Neural progenitor cell (in vitro differentiated cells): ENCODE measurements at regions not wholly inside any gene's neighbourhood (a gene's known extent, or its start where the extent isn't known, plus 50 kb on each side); places are given as distances from the start of the nearest gene placed in this dataset.

Experiments used
- DNase-seq: peaks from one replicate; pipeline ENCODE4 v3.0.0-alpha.2; 2016; ENCODE audit warnings: low spot score
- H2AFZ ChIP-seq: fragments of 200-600 bp; sonication (generic); replicated peaks from 2 replicates; pipeline ENCODE4 v1.6.1; 2016; ENCODE audit warnings: antibody characterized with exemption
- H3F3A ChIP-seq: fragments of 200-600 bp; sonication (generic); 2 replicates; pipeline ENCODE4 v1.6.1; 2016; ENCODE audit warnings: antibody characterized with exemption, low read depth
- H3K27ac ChIP-seq: fragments of 200-600 bp; sonication (generic); 2 replicates; pipeline ENCODE4 v1.5.1; 2016; ENCODE audit warnings: mild to moderate bottlenecking
- H3K27me3 ChIP-seq: fragments of 200-600 bp; sonication (generic); 2 replicates; pipeline ENCODE4 v1.6.1; 2016; ENCODE audit warnings: mild to moderate bottlenecking, moderate library complexity
- H3K36me3 ChIP-seq: fragments of 200-600 bp; sonication (generic); 2 replicates; pipeline ENCODE4 v1.5.1; 2016
- H3K4me1 ChIP-seq: fragments of 200-600 bp; sonication (generic); 2 replicates; pipeline ENCODE4 v1.6.1; 2016; ENCODE audit warnings: mixed run types
- H3K4me2 ChIP-seq: fragments of 200-600 bp; sonication (generic); 2 replicates; pipeline ENCODE4 v1.6.1; 2016
- H3K4me3 ChIP-seq: fragments of 200-600 bp; sonication (generic); 2 replicates; pipeline ENCODE4 v1.5.1; 2016
- H3K79me2 ChIP-seq: fragments of 200-600 bp; sonication (generic); 2 replicates; pipeline ENCODE4 v1.6.1; 2016; ENCODE audit warnings: low read depth
- H3K9ac ChIP-seq: fragments of 200-600 bp; sonication (generic); 2 replicates; pipeline ENCODE4 v1.6.1; 2016
- H3K9me3 ChIP-seq: fragments of 200-600 bp; sonication (generic); 2 replicates; pipeline ENCODE4 v1.5.1; 2016; ENCODE audit warnings: low read depth
- H4K20me1 ChIP-seq: fragments of 200-600 bp; sonication (generic); 2 replicates; pipeline ENCODE4 v1.6.1; 2016; ENCODE audit warnings: low read depth
- H3K27ac Mint-ChIP-seq: 3 replicates; pipeline ENCODE4 v1.8.0; 2021; ENCODE audit warnings: mixed read lengths
- H3K27me3 Mint-ChIP-seq: 2 replicates; pipeline ENCODE4 v1.8.0; 2022; ENCODE audit warnings: low read depth, mild to moderate bottlenecking, inconsistent platforms, moderate library complexity, mixed read lengths; ENCODE audit not compliant: insufficient read depth
- H3K36me3 Mint-ChIP-seq: 3 replicates; pipeline ENCODE4 v1.8.0; 2021; ENCODE audit warnings: mixed read lengths
- H3K4me1 Mint-ChIP-seq: 3 replicates; pipeline ENCODE4 v1.8.0; 2021; ENCODE audit warnings: mixed read lengths
- H3K4me3 Mint-ChIP-seq: 3 replicates; pipeline ENCODE4 v1.8.0; 2021; ENCODE audit warnings: mild to moderate bottlenecking, moderate library complexity, mixed read lengths
- H3K9me3 Mint-ChIP-seq: 3 replicates; pipeline ENCODE4 v1.8.0; 2020; ENCODE audit warnings: mixed read lengths
- EZH2 ChIP-seq: fragments of 200-600 bp; sonication (generic); IDR thresholded peaks from 2 replicates; pipeline ENCODE4 v1.6.1; 2017; ENCODE audit warnings: antibody characterized with exemption, mild to moderate bottlenecking, moderate library complexity
- EZH2phosphoT487 ChIP-seq: fragments of 200-600 bp; sonication (generic); IDR thresholded peaks from 2 replicates; pipeline ENCODE4 v1.6.1; 2017; ENCODE audit warnings: antibody characterized with exemption
- TF ChIP-seq, protein P1 (sequence below): fragments of 200-600 bp; sonication (generic); IDR thresholded peaks from 2 replicates; pipeline ENCODE4 v1.5.1; 2017; ENCODE audit warnings: antibody characterized with exemption, mild to moderate bottlenecking

DNA sequence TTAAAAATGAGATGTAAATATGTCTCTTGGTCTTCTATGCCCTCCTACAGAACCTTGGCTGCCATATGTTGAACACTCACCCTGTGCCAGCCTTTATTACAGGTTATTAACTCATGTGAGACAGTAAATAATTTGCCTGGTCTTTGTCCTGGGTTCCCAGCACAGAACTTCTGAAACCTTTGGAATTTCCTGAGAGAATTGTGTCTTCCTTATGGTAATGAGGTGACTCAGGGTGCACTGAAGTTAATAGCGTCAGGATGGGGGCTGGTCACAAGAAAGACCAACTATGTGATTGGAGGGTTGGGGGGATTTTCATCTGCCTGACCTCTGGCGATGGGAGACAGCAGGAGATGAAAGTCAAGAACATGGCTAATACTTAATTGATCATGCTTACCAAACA lies 289.8 kb upstream of the STS start:
- no peaks in the 10 kb centered on the region for H3K4me1 ChIP-seq
- Mint-ChIP-seq H3K4me1 (peaks cover 10% of the 10 kb centered on the region), H3K9me3 (peaks cover 14% of the 10 kb centered on the region), H3K27ac (no peak overlapping the region), H3K4me3 (no peak overlapping the region), H3K36me3 (peaks cover 4% of the 10 kb centered on the region), H3K27me3 (peaks cover 2% of the 10 kb centered on the region)
- H2AFZ ChIP-seq: no peak overlapping the region
- no peaks in the 10 kb centered on the region for H4K20me1 ChIP-seq
- DNase-seq: no peak
- no peaks in the 10 kb centered on the region for H3K27me3 ChIP-seq
- no peaks in the 10 kb centered on the region for H3K36me3 ChIP-seq
- no peak overlapping the region for H3K9ac ChIP-seq
- no peak overlapping the region for H3K27ac ChIP-seq
- no peak overlapping the region for H3K4me2 ChIP-seq
- TF ChIP-seq EZH2phosphoT487 (no peak), EZH2 (no peak)
- TF ChIP-seq, protein P1, sequence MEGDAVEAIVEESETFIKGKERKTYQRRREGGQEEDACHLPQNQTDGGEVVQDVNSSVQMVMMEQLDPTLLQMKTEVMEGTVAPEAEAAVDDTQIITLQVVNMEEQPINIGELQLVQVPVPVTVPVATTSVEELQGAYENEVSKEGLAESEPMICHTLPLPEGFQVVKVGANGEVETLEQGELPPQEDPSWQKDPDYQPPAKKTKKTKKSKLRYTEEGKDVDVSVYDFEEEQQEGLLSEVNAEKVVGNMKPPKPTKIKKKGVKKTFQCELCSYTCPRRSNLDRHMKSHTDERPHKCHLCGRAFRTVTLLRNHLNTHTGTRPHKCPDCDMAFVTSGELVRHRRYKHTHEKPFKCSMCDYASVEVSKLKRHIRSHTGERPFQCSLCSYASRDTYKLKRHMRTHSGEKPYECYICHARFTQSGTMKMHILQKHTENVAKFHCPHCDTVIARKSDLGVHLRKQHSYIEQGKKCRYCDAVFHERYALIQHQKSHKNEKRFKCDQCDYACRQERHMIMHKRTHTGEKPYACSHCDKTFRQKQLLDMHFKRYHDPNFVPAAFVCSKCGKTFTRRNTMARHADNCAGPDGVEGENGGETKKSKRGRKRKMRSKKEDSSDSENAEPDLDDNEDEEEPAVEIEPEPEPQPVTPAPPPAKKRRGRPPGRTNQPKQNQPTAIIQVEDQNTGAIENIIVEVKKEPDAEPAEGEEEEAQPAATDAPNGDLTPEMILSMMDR: no peak
- peaks cover 3% of the 10 kb centered on the region for H3K9me3 ChIP-seq
- H3F3A ChIP-seq: no peaks in the 10 kb centered on the region
- no peaks in the 10 kb centered on the region for H3K79me2 ChIP-seq
- no peak overlapping the region for H3K4me3 ChIP-seq

DNA sequence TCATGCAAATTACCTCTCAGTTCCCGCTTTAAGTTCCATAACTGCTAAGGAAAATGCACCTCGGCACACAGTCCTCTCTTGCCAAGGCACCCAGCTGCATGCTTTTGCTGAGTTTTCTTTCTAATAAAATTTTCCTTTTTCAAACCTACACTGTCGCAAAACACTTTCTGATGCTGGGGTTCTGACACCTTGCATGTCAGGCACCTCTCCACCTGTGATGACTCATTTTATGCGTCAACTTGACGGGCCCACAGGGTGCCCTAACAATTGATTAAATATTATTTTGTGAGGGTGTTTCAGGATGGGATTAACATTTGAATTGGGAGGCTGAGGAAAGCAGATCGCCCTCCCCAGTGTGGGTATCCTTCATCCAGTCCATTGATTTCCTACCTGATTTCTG lies 291.0 kb upstream of the STS start:
- Histone ChIP-seq H3K9ac (no peak overlapping the region), H3K4me2 (no peak overlapping the region)

DNA sequence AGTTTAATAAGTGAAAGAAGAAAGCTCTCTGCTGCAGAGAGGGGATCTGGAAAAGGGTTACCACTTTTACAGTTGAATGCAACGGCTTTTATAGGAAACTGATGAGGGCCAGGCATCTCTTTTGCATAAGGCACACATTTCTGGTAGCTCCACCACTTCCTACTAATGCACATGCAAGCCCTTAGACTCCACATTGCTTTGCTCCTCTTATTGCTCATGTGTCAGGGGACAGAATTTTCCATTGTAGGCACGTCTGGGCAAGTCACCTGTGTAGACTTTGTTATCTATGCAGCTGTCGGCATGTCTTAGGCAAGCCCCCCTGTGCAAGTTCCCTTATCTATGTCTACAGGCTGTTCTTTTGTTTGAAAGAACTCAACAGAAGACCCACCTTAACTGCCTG lies 294.6 kb upstream of the STS start:
- H4K20me1 ChIP-seq: no peaks in the 10 kb centered on the region
- no peaks in the 10 kb centered on the region for H3K4me1 ChIP-seq
- peaks cover 2% of the 10 kb centered on the region for H3K9me3 Mint-ChIP-seq
- peaks cover 2% of the 10 kb centered on the region for H3K4me1 Mint-ChIP-seq
- no peak overlapping the region for H3K27ac ChIP-seq
- no peaks in the 10 kb centered on the region for H3K36me3 ChIP-seq
- H3K4me2 ChIP-seq: no peak overlapping the region
- H3K9me3 ChIP-seq: no peaks in the 10 kb centered on the region
- H3K9ac ChIP-seq: no peak overlapping the region
- no peak for DNase-seq
- no peak overlapping the region for H3K4me3 ChIP-seq
- no peaks in the 10 kb centered on the region for H3K27me3 ChIP-seq
- H3K36me3 Mint-ChIP-seq: peaks cover 3% of the 10 kb centered on the region
- H3F3A ChIP-seq: no peaks in the 10 kb centered on the region
- no peak overlapping the region for H3K4me3 Mint-ChIP-seq
- no peak overlapping the region for H2AFZ ChIP-seq
- no peaks in the 10 kb centered on the region for H3K27me3 Mint-ChIP-seq
- H3K27ac Mint-ChIP-seq: no peak overlapping the region
- H3K79me2 ChIP-seq: no peaks in the 10 kb centered on the region
- TF ChIP-seq, protein P1: no peak
- TF ChIP-seq EZH2phosphoT487 (no peak), EZH2 (no peak)

More for the DNA sequence above, 291.0 kb upstream of the STS start:
- Mint-ChIP-seq H3K36me3 (peaks cover 4% of the 10 kb centered on the region), H3K9me3 (peaks cover 14% of the 10 kb centered on the region), H3K4me3 (no peak overlapping the region), H3K4me1 (peaks cover 7% of the 10 kb centered on the region), H3K27ac (no peak overlapping the region), H3K27me3 (peaks cover 1% of the 10 kb centered on the region)
- Histone ChIP-seq H3K27me3 (no peaks in the 10 kb centered on the region), H3K79me2 (no peaks in the 10 kb centered on the region), H4K20me1 (no peaks in the 10 kb centered on the region), H3K4me3 (no peak overlapping the region), H3F3A (no peaks in the 10 kb centered on the region), H3K9me3 (peaks cover 3% of the 10 kb centered on the region), H3K4me1 (no peaks in the 10 kb centered on the region), H3K27ac (no peak overlapping the region), H2AFZ (no peak overlapping the region), H3K36me3 (no peaks in the 10 kb centered on the region)
- no peak for DNase-seq
- no peak for TF ChIP-seq EZH2phosphoT487

DNA sequence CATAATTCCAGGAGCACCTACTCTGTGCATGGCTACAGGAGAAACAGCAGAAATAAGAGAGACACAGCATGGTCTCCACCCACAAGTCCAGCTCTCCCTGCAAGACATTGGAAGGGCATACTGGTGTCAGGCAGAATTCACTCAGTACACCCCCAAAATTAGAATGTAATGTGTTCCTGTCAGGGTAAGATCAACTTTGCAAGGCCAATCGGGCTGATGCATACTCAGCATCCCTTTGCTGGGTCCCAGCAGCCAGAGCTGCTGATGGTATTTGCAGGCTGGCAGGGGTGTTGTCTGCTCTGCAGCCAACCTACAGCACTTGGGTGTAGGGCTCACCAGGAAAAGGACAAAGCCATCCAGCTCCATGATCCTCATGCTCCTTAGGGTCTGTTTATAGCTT lies 295.4 kb upstream of the STS start:
- no peaks in the 10 kb centered on the region for H3K9me3 ChIP-seq
- Mint-ChIP-seq H3K4me1 (no peaks in the 10 kb centered on the region), H3K36me3 (no peaks in the 10 kb centered on the region)

More for the DNA sequence above, 295.4 kb upstream of the STS start:
- Histone ChIP-seq H3F3A (no peaks in the 10 kb centered on the region), H3K27me3 (no peaks in the 10 kb centered on the region), H4K20me1 (no peaks in the 10 kb centered on the region), H3K36me3 (no peaks in the 10 kb centered on the region), H3K79me2 (no peaks in the 10 kb centered on the region), H3K4me3 (no peak overlapping the region), H3K4me2 (no peak overlapping the region), H3K27ac (no peak overlapping the region), H3K4me1 (no peaks in the 10 kb centered on the region), H3K9ac (no peak overlapping the region), H2AFZ (no peak overlapping the region)
- Mint-ChIP-seq H3K27ac (no peak overlapping the region), H3K27me3 (no peaks in the 10 kb centered on the region), H3K9me3 (no peaks in the 10 kb centered on the region), H3K4me3 (no peak overlapping the region)
- no peak for DNase-seq
- TF ChIP-seq, protein P1: no peak
- TF ChIP-seq EZH2 (no peak), EZH2phosphoT487 (no peak)
